ENCODE measurements at regions not wholly inside any gene's neighbourhood (a gene's known extent, or its start where the extent isn't known, plus 50 kb on each side); places are given as distances from the start of the nearest gene placed in this dataset.

DNA sequence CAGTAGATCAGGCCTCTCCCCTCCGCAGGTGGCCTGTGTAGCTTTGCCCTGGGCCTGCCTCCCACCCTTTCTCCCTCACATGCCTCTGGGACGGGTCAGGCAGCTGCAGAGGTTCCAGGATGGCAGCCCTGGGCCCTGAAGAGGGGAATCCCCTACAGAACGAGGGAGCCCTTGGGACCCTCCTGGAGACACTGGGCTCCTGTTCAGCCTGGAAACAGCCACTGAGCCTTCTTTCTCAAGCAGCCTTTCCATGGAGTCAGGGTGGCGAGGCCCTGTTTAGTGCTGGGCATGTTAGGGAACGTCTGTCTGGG lies 720.9 kb downstream of the BRD1 start:
- TF ChIP-seq CTCF (IDR thresholded peaks at IDR 0.05; ENCODE audit: insufficient read depth, low read length) (no peak), POLR2AphosphoS5 (IDR thresholded peaks at IDR 0.05; ENCODE audit: low read depth) (no peak), GABPA (IDR thresholded peaks at IDR 0.05; ENCODE audit: low read depth) (no peak), REST (IDR thresholded peaks at IDR 0.05; ENCODE audit: insufficient replicate concordance, low read depth) (no peak)

All from HL-60 (cell line).